Mesothelial cell of epicardium (in vitro differentiated cells): ENCODE measurements at regions not wholly inside any gene's neighbourhood (a gene's known extent, or its start where the extent isn't known, plus 50 kb on each side); places are given as distances from the start of the nearest gene placed in this dataset.
"Not testable (repeated sequence)": the region's sequence is repeated elsewhere in the genome, so short reads cannot be mapped to it uniquely, and the experiment has no call there.

Experiments
- DNase-seq, 2 experiments: peaks; one replicate each; pipeline ENCODE4 v3.0.0; 2021; ENCODE audit warnings: low spot score in 2 of 2; ENCODE audit not compliant: unreplicated experiment in 2 of 2
- H3K27ac Mint-ChIP-seq: 2 replicates; pipeline ENCODE4 v1.8.0; 2021; ENCODE audit warnings: mixed read lengths
- H3K27me3 Mint-ChIP-seq: 2 replicates; pipeline ENCODE4 v1.8.0; 2021; ENCODE audit warnings: low read depth, mixed read lengths
- H3K36me3 Mint-ChIP-seq: 2 replicates; pipeline ENCODE4 v1.8.0; 2021; ENCODE audit warnings: mixed read lengths
- H3K4me1 Mint-ChIP-seq: 2 replicates; pipeline ENCODE4 v1.8.0; 2021; ENCODE audit warnings: mixed read lengths
- H3K4me3 Mint-ChIP-seq: 2 replicates; pipeline ENCODE4 v1.8.0; 2021; ENCODE audit warnings: mild to moderate bottlenecking, moderate library complexity, mixed read lengths
- H3K9me3 Mint-ChIP-seq: 2 replicates; pipeline ENCODE4 v1.8.0; 2021; ENCODE audit warnings: mixed read lengths
- CTCF ChIP-seq: fragments of 200-600 bp; sonication (generic); IDR thresholded peaks from one replicate; pipeline ENCODE4 v1.5.0; 2021; ENCODE audit warnings: antibody characterized with exemption; ENCODE audit not compliant: unreplicated experiment

DNA sequence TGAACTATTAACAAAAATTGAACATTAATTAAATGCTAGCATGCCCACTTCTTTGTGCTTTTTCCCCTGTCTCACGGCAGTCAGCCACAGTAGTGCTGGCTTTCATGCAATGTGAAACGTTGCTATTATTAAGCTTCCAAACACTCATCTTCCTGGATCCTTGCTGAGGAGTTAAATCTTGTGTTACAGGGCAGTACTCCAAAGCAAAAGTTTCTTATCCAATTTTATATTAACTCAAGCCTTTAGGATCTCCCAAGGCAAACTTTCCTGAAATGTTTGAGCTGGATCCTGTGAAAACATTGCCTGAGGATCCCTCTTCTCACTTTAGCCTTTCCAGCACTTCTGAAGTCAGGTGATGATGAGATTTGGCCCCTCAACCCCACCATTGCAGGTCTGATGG, 1454.8 kb downstream of the FSTL5 start:
- Mint-ChIP-seq H3K27me3 (no peaks in the 10 kb centered on the region), H3K9me3 (peaks cover 4% of the 10 kb centered on the region), H3K4me1 (no peaks in the 10 kb centered on the region), H3K27ac (no peak overlapping the region), H3K36me3 (no peaks in the 10 kb centered on the region), H3K4me3 (no peak overlapping the region)
- no peak for TF ChIP-seq CTCF
- DNase-seq = no peak

DNA sequence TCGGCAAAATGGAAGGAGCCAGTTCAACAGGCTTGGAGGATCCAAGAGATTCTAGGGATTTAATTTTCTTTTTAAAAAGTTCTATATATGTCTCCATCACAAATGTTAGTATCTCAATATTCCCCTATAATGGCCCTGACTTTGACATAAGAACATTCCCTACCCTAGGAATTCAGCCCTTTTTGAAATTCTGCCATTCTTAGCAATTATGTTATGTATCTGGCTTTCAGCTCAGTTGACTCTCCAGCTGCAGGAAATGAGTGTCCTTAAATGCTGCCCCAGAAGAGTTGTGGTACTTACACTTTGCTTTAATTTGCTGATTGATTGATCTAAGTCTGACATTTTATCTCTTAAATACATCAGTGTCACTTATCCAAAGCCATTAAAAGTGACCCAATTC, 1454.3 kb downstream of the FSTL5 start:
- TF ChIP-seq CTCF = no peak
- Mint-ChIP-seq H3K27me3 (no peaks in the 10 kb centered on the region), H3K27ac (no peak overlapping the region), H3K9me3 (peaks cover 4% of the 10 kb centered on the region), H3K36me3 (no peaks in the 10 kb centered on the region), H3K4me1 (no peaks in the 10 kb centered on the region), H3K4me3 (no peak overlapping the region)
- no peak for DNase-seq

DNA sequence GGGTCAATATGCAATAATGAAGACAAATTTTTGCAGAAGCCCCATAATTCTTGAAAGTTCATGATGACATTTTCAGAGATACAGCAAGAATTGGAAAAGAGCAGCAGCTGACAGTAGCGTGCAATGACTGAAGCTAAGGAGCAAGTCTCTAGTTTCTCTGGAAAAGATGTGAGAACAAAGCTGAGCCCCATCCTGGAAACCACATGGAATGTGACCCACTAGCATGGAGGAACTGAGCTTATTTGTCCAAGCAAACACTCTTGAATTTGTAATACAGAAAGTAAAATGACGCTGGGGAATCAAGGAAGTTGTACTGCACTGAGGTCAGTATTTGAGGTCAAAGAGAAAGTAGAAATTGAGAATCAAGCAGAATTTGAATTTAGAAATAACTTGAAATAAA, 1447.2 kb downstream of the FSTL5 start:
- Mint-ChIP-seq H3K27ac (no peak overlapping the region), H3K9me3 (peaks cover 3% of the 10 kb centered on the region), H3K36me3 (no peaks in the 10 kb centered on the region), H3K4me3 (no peak overlapping the region), H3K4me1 (no peaks in the 10 kb centered on the region), H3K27me3 (no peaks in the 10 kb centered on the region)
- no peak for DNase-seq
- TF ChIP-seq CTCF = no peak

DNA sequence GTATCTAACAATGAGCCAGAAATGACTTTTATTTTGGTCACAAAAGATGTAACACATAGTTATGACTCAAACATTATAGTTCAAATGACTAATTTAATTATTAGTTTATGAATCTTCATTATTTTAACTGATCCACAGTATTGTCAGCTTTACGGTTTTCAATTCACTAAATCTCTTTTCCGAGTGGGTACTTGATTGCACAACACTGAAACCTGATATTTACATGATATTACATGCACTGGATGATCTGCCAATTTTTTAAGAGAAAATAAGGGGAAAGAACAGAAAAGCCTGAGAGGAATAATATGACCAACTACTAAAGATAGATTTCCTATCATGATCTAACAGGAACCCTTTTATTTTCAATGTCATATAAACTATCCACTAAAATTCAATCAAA, 1446.0 kb downstream of the FSTL5 start:
- Mint-ChIP-seq H3K9me3 (peaks cover 3% of the 10 kb centered on the region), H3K27me3 (no peaks in the 10 kb centered on the region), H3K4me3 (no peak overlapping the region), H3K36me3 (no peaks in the 10 kb centered on the region), H3K4me1 (no peaks in the 10 kb centered on the region), H3K27ac (no peak overlapping the region)
- no peak for DNase-seq
- no peak for TF ChIP-seq CTCF

GRCh38 chr4:160724063-160724462, 1439.7 kb downstream of the FSTL5 start:
- Mint-ChIP-seq H3K4me1 (no peaks in the 10 kb centered on the region), H3K9me3 (no peaks in the 10 kb centered on the region), H3K4me3 (no peak overlapping the region), H3K36me3 (no peaks in the 10 kb centered on the region), H3K27me3 (no peaks in the 10 kb centered on the region), H3K27ac (no peak overlapping the region)
- no peak for DNase-seq
- TF ChIP-seq CTCF = no peak

- Mint-ChIP-seq H3K27me3 (no peaks in the 10 kb centered on the region), H3K4me1 (no peaks in the 10 kb centered on the region), H3K27ac (no peak overlapping the region), H3K4me3 (no peak overlapping the region), H3K9me3 (peaks cover 24% of the 10 kb centered on the region), H3K36me3 (peaks cover 2% of the 10 kb centered on the region)
- DNase-seq = no peak
- TF ChIP-seq CTCF = no peak
Observed at GRCh38 chr4:160745126-160745525, 1418.7 kb downstream of the FSTL5 start.

DNA sequence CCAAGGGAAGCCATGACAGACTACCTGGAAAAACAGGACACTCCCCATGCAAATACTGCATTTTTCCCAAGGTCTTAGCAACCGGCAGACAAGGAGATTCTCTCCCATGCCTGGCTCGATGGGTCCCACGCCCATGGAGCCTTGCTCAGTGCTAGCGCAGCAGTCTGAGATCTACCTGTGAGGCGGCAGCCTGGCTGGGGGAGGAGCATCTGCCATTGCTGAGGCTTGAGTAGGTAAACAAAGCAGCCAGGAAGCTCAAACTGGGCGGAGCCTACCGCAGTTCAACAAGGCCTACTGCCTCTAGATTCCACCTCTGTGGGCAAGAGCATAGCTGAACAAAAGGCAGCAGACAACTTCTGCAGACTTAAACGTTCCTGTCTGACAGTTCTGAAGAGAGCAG, 1417.2 kb downstream of the FSTL5 start:
- DNase-seq, H3K4me1 Mint-ChIP-seq, H3K27me3 Mint-ChIP-seq, H3K27ac Mint-ChIP-seq, H3K36me3 Mint-ChIP-seq, H3K4me3 Mint-ChIP-seq: not testable (repeated sequence)
- H3K9me3 Mint-ChIP-seq = peaks cover 28% of the 10 kb centered on the region
